Renal cortex interstitium (tissue), 11 donors: ENCODE measurements at regions not wholly inside any gene's neighbourhood (a gene's known extent, or its start where the extent isn't known, plus 50 kb on each side); places are given as distances from the start of the nearest gene placed in this dataset.

ENCODE experiments used
- DNase-seq, 11 donors: peaks; one replicate each; pipeline ENCODE4 v3.0.0-alpha.2; 2013; ENCODE audit warnings: low read depth in 9 of 11, low spot score in 4 of 11; ENCODE audit errors: extremely low read depth in 1 of 11

- DNase-seq, result no peak
Observed at GRCh38 chr2:105598829-105599698, 145.6 kb upstream of the NCK2 start.

- no peak for DNase-seq
Observed at GRCh38 chr2:105597806-105598803, 146.6 kb upstream of the NCK2 start.

DNA sequence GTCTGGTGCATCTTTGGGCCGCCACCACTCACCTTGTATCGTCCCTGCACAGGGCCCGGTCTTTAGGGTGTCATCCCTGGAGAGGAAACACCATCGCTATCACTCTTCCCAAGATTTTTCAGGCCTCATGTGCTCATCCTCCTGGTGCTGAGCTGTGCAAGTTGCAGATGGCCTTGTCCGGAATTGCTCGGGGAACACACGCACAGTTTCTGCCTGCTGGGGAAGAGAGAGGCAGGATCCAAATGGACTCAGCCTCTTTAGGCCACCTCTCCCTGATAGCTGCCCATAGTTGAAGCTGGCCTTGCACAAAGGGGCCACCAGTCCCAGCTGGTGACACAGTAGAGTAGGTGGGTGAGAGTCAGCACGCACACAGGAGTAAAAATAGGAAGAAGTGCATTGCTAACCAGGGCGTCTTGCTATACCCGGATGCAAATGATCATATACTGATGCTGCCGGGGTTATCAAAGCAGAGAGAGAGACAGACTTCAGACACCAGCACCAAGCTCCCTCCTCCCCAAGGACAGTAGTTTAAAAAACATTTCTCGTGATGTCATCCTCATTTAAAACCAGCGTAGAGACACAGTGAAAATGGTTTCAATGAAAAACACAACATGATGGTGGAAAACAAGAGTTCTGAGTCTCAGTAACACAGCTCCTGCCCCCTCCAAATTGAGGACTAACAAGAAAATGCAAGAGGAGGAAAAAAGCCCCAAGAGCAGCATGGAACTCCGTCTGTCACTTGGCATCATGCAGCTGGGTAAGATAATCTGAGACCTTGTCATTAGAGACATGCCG is 147.5 kb upstream of the NCK2 start:
- no peak for DNase-seq

DNA sequence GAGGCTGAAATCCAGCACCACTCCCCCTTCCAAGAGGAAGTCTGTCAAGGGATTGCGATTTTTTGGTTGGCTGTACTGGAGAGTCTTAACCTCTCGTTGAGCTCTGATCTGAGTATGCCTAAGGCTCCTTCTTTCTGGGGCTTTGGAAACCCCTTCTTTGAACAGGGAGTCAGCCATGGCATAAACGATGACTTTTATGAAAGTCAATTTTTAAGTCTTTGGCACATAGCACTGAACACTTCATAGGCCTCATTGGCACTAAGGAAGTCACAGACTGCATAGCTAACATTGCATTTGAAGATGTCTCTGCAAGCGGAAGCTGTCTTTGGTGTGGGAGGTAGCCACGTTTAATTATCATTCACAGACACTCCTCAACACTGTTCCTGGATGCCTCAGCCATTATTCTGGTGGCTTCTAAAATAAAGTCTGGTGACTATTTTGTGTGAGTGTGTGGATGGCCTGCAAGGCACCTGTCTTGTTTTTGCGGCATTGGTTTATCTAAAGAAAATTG is 148.2 kb upstream of the NCK2 start:
- DNase-seq, result no peak

- no peak for DNase-seq
Observed at GRCh38 chr2:105595536-105595935, 149.2 kb upstream of the NCK2 start.

DNA sequence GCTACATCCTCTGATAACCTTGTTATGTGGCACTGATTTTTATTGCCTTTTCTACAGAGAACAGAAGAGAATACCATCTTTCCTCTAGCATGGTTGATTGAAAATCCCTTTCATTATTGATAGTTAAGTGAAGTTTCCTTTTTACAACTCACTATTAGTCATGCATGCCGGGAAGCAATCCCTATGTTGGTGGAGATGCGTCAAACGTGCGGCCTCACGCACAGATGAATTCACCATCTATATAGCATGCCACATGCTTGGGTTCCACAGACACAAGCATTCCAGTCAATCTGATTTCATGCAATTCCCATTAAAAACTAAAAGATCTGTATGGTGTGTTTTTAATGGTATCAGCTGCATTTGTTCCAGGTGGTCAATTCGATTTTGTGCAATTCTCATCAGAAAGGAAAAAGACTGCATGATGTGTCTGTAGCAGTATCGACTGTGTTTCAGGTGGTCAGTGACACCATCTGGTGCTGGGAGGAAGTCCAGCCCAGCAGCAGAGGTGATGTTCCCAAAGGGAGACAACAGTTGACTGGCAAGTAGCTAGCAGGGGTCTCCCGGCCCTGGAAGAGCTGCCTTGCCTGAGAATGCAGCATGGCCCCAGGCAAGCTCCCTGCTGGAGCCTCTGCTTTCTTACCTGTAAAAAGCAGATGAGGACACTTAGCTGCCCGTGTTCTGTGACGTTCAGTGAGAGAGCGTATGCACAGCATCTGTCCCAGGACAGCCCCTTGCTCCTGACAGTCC is 151.3 kb upstream of the NCK2 start:
- DNase-seq, result no peak

DNA sequence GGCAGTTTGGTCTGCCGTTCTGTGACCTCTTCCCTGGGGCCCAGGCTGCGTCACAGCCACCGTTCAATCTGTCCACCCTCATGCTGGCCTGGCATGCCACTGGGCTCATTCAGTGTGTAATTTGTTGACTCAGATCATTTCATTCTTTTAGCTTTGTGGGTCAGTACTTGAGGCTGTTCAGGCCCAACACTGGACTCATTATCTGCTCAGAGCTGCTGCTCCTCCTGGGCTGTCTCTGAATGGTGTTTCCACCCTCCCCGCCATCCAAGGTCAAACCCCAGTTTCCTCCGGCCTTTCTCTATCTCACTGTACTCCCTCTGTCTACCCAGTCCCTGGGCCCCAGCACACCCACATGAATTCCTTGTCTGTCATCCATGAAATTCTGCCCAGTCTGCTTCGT is 152.4 kb upstream of the NCK2 start:
- DNase-seq, result no peak

GRCh38 chr2:105590780-105591660 is 153.7 kb upstream of the NCK2 start:
- no peak for DNase-seq

GRCh38 chr2:105588581-105588980 is 156.1 kb upstream of the NCK2 start:
- no peak for DNase-seq

DNA sequence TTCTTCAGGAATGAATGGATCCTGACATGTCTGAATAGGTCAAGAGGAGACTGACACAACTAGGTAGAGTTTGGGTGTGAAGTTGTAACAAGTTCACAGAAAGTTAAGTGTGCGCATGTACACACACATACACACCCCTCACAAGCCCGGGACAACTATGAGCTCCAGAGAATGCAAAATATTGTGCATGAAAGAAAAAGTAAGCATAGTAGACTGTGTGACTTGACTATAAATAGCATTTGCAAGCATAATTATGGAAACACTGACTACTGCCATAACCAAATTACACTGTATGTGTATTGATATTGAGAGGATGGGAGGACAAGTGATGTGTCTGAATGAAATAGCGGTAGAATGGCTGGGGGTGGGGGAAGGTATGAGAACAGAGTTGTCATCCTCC is 157.1 kb upstream of the NCK2 start:
- DNase-seq, result no peak

GRCh38 chr2:105584435-105585010 is 160.2 kb upstream of the NCK2 start:
- DNase-seq, result no peak

GRCh38 chr2:105582952-105583660 is 161.6 kb upstream of the NCK2 start:
- no peak for DNase-seq

GRCh38 chr2:105581555-105581944 is 163.2 kb upstream of the NCK2 start:
- DNase-seq, result no peak

- DNase-seq, result no peak
Observed at GRCh38 chr2:105580870-105581554, 163.7 kb upstream of the NCK2 start.

DNA sequence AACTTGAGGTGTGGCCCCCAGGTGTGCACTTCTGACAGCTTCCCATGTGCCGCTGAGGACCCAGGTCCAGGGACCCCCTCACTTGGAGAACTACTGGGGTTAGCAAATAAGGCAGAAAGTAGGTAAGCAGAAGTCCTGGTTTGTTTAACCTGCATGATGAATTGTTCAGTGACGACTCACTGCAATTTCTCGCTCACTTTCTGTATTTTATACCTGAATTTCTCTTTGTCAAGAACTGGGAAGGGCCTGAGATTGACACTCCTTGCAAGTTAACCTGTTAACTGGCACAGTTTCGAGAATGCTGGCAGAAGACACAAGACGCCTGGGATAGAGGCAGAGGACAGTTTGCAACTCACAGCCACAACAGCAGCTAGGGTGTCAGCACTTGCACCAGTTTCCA is 164.5 kb upstream of the NCK2 start:
- no peak for DNase-seq

DNA sequence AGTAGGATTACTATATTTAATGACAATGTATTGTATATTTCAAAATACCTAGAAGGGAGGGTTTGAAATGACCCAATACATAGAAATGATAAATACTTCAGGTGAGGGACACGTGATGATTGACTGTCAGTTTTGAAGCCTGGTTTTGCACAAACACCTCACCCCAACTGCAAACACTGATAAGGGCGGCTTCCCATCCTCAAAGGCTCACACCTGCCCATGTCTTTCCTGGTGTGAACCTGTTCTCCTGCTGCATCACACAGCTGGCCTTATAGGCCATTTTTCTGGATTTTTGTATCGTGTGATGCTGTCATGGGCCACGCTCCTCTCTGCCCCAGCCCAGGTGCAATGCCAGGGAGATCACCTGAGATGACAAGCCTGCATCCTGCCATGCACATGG is 166.5 kb upstream of the NCK2 start:
- DNase-seq, result no peak
